GM21381 (cell line): ENCODE measurements at regions not wholly inside any gene's neighbourhood (a gene's known extent, or its start where the extent isn't known, plus 50 kb on each side); places are given as distances from the start of the nearest gene placed in this dataset.

Experiments used
- ATAC-seq: cut with Tn5 transposase; IDR thresholded peaks from one replicate; pipeline ENCODE4 v1.9.1; 2021; ENCODE audit warnings: mild to moderate bottlenecking, moderate library complexity; ENCODE audit not compliant: unreplicated experiment

DNA sequence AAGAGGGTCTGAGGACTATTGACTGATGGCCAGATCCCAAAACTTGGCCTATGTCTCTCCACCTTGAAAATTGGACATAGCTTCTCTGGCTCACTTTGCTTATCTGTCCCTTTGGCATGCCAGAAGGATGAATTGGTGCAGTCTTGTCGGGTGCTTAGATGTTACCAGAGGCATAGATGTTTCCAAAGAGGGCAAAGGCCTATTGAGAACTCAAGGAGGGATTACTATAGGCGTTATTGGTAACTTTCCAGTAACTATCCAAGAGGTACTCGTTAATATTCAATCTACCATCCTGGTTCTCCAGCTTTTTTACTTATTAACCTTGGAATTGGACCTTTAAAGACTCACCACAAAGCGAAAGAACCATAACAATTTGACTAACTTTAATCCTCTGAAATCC lies 368.3 kb upstream of the ESRRG start:
- no peak for ATAC-seq

- no peak for ATAC-seq
Measured at GRCh38 chr1:217090060-217090911, 367.1 kb upstream of the ESRRG start.

DNA sequence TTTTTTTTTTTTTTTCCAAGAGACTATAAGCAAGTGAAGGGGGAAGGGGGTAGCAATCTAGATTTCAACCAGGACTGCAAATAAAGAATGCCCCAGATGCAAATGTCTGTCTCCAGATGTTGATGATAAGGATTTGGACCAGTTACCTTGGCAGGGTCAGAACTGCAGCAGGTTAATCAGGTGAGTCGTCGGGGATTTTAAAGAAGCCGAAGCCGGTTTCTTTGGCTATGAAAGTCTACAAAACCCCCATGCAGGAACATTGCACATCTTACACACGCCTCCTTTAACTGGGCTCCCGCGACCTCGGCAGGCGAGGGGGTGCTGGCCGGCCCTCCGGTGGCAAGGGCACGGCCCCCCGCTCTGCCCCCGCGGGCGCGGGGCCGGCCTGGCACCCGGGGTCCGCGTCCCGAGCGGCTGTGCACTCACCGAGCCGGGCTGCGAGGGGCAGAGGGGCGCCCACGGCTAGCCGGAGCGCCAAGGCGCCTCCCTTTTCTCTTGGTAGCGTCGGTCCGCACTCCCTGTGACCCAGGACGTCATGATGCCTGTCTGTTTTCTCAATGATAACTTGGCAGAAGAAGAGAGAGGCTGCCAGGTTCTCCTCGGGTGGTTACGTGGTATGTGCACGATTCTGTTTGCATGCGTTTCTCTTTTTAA lies 366.3 kb upstream of the ESRRG start:
- no peak for ATAC-seq

DNA sequence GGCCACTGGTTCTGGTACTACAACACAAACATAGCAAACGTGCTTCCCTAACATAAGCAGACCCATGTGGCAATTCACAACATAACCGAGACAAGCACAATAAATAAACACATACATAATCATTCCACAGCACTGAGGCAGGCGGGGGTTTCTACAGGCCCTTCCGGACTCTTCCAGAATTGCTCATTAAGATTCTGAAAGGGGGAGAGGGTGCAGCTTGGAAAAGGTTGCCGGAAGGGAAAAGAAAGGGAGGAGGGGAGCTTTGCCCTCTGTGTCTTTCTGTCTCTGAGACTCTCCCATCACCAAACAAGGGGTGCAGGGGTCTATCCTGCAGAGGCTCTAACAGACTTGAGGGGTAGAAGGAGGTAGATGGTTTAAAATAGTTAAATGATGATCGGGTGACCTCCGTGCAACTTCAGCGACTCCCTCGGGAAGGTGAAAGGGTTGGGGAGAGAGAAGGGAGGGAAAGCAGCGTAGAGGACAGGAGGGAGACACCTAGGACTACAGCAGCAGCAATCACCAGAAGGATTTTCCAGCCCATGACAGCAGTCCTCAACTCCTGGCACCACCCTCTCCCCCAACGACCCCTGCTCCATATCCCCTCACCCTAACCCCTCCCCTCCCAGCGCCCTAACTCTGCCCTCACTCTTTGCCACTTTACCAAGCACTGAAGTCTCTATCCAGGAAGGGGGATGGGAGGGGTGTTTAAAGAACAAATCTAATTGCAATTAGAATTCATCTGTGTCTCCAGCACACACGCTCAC lies 365.5 kb upstream of the ESRRG start:
- no peak for ATAC-seq

DNA sequence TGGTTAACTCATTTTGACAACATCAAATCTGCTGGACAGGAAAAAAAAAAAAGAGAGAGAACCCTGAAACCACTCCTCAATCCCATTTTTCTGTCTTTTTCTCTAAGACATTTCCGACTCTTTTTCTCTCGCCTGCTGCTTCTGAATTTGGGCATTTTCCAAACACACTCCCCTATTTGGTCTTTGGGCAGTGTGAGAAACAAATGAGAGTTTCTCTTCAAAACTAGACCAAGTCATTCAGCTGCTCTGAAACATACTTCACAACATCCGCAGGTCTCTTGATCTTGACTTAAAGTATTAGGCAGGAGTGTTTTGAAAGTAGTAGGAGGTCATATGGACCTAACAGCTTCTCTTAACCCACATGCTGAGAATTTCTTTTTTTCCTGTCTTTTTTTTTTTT lies 364.8 kb upstream of the ESRRG start:
- ATAC-seq, result no peak

- ATAC-seq, result no peak
Measured at GRCh38 chr1:217079584-217079983, 356.4 kb upstream of the ESRRG start.

DNA sequence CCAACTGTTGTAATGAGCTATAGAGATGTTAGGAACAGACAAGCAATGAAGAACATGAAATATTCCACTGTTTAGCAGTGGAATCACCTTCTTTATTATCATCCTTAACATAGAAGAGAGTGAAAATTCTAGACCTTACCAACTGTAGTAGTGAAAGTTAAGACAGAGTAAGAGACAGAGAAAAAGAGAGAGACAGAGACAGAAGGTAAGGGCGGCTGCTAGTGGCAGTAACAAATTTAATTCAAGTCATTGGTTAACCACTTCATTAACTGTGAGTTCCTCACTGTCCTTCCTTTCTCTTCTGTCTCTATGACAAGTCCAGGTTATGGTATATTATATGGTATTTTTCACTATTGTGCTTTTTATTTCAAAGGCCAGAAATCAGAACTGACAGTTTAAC lies 355.7 kb upstream of the ESRRG start:
- no peak for ATAC-seq

- ATAC-seq, result no peak
Measured at GRCh38 chr1:217078078-217078690, 355.0 kb upstream of the ESRRG start.

DNA sequence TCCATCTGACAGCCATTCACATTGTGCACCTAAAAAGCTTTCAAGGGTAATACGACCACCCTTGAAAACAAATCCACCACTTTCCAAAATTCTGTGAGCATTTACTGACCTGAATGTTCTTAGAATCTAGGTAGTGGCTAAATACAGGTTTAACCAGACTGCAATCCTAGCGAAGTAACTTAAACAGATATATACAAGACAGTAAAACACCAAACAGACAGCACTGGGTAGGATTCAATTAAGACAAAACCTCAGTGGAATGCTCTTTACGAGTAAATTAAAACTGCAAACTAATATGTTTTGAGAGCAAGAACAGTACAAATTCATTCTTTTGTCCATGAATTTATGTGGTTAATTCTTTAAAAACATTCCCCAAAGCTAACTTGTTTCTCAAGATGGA lies 354.2 kb upstream of the ESRRG start:
- ATAC-seq, result no peak

GRCh38 chr1:217076902-217077301 lies 353.7 kb upstream of the ESRRG start:
- no peak for ATAC-seq

GRCh38 chr1:217072926-217073325 lies 349.7 kb upstream of the ESRRG start:
- no peak for ATAC-seq

DNA sequence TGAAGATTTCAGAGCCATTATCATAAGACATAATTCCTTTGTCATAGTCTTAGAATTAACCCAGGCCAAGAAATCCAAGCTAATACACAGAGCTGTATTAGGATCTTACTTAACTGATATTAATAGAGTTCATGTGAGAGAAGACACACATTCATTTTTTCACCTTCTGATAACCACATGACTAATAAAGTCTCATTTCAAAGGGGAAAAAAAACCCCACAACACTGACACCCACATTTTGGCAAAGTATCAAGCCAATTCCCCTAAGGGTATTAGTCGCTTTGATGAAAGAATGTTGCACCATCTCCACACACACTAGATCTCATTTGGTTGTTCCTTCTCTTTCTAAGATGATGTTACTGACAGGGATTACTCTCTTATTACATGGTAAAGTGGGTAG lies 344.4 kb upstream of the ESRRG start:
- ATAC-seq, result no peak

DNA sequence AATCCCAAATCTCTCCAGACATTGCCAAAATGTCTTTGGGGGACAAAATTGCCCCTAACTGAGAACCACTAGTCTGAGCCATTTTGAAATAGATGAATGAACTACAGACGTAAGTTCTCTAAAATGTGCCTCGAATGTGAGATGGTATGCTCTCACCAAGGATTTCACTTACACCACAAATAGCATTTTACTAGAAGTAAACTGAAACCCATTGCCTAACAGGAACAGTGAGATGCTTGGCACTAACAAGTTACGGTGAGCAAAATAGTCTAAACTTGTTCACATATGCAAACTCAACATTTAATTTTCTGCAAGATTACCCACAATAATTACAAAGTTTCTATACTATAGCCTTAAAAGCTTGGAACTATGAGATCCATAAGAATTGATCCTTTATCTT lies 343.6 kb upstream of the ESRRG start:
- ATAC-seq, result no peak

GRCh38 chr1:217063172-217063908 lies 340.1 kb upstream of the ESRRG start:
- no peak for ATAC-seq

DNA sequence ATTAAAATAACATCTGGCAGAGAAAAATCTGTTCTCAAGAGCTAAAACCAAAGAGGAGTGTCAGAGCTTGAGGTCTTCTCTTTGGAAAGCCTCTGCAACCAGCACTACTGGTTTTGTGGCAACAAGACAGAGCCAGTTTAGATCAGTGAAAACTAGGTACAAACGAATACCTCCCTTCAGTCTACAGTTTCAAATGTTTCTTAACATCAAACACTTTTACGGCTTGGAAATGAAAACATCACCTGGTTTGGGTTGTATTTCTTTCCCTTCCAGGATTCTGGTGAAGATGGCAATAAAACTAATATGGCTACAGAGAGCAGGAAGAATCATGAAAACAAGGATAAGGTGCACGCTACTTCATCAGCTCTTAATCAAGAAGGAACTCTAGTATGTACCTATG lies 339.4 kb upstream of the ESRRG start:
- ATAC-seq, result no peak

- ATAC-seq, result no peak
Measured at GRCh38 chr1:217059401-217059800, 336.2 kb upstream of the ESRRG start.

DNA sequence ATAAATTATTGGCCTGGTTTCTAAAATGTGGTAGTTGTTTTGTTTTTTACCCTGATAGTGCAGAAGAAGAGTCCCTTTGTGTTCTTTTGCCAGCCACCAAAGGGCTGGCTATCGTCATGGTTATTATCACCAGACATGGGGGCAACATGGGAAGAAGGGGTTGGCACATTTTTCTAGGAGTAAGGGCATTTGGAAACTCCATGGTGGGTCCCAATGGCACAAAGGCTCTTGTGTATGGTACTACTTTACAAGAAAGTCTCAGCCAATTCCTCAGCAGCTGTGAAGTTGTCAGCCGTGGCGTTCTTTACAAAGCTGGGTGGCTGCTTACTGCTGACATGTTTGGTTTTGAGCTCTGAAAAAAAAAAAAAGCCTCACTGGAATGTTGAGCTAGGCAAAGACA lies 330.4 kb upstream of the ESRRG start:
- no peak for ATAC-seq

DNA sequence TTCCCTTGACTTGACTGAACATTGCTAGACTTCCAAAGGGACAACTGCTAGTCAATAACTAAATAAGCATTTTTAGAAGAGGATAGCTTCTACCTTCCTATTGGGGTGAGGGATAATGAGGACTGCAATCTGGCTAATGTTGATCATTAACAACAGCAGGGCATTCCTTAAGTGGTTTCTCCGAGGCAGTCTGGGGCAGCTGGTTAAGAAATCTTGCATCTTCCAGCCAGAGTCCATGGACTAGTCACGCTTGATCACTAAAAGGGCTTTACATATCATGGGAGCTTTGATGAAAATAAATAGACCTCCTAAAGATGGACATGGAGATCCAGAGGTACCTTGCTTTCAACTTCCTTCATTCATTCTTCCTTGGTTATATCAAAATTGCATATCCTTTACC lies 329.4 kb upstream of the ESRRG start:
- no peak for ATAC-seq

GRCh38 chr1:217052196-217052595 lies 329.0 kb upstream of the ESRRG start:
- no peak for ATAC-seq

DNA sequence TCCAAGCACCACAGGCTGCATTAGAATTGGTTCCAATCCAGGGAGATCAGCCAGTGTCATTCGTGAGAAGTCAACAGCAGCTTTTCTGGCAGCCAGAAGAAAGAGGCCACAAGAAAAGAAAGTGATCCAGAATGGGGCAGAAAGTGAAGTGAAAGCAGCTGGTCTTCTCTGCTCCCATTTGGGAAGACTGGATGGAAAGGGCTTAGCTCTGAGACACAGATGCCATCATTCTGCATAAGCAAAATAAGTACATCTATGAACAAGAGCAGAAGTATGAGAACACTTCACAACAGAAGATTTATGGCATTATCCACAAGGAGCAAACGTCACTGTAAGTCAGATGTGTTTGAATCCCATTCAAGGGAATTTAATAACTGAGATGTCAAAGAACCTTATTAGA lies 326.5 kb upstream of the ESRRG start:
- no peak for ATAC-seq

- no peak for ATAC-seq
Measured at GRCh38 chr1:217049081-217049480, 325.9 kb upstream of the ESRRG start.
